Fibroblast of peridontal ligament (primary cell): ENCODE measurements at regions not wholly inside any gene's neighbourhood (a gene's known extent, or its start where the extent isn't known, plus 50 kb on each side); places are given as distances from the start of the nearest gene placed in this dataset.

Source experiments
- DNase-seq: peaks from one replicate; pipeline ENCODE4 v3.0.0-alpha.2; 2010; ENCODE audit errors: extremely low read depth

GRCh38 chr7:142409471-142409870, 151.6 kb upstream of the PRSS58 start:
- DNase-seq: no peak

GRCh38 chr7:142408794-142409193, 150.9 kb upstream of the PRSS58 start:
- DNase-seq: no peak

- peak; percentile 55 for DNase-seq
Observed at GRCh38 chr7:142407939-142408570, 150.2 kb upstream of the PRSS58 start.

GRCh38 chr7:142405122-142405765, 147.4 kb upstream of the PRSS58 start:
- DNase-seq: peak; percentile 77

- DNase-seq: no peak
Observed at GRCh38 chr7:142401951-142402350, 144.1 kb upstream of the PRSS58 start.

DNA sequence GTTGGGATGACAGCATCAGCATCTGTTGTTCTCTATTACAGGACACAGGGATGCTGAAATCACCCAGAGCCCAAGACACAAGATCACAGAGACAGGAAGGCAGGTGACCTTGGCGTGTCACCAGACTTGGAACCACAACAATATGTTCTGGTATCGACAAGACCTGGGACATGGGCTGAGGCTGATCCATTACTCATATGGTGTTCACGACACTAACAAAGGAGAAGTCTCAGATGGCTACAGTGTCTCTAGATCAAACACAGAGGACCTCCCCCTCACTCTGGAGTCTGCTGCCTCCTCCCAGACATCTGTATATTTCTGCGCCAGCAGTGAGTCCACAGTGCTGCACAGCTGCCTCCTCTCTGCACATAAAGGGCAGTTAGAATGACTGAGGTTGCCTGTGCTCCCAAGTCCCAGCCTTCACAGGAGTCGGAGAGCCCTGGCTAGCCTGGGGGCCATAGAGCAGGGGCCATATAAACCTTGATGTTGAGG, 142.2 kb upstream of the PRSS58 start:
- no peak for DNase-seq

DNA sequence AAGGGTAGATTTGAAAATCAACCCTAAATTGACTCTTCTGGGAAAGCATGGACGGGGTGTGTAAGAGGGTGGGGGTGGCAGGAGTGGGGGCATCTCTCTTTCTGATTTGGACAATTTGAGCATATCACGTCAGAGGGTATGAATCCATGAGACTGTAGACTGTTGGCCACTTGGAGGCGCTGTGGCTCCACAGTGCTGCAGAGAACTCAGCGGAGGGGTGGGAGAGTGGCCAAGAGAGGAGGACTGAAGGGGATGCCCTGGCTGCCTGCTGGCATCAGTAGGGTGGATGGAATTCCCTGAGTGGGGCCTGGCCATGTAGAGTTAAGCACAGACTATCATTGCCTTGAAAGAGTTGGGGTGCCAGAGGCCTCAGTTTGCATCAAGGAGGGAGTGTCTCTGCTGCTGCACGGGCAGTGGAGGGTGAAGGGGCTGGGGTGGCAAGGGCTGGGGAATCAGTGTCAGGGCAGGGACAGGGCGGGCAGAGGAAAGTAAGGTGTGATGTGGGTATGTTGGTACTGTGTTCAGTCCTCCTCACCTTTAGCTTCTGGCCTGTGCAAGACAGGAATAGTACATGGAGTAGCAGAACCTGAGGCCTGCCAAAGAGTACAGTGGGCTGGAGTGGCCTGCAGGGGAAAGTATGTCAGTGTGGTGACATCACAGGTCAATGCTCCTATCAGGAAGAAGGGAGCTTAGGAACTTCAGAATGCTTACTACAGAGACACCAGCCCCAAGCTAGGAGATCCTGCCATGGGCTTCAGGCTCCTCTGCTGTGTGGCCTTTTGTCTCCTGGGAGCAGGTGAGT, 133.5 kb upstream of the PRSS58 start:
- peak; percentile 35 for DNase-seq

DNA sequence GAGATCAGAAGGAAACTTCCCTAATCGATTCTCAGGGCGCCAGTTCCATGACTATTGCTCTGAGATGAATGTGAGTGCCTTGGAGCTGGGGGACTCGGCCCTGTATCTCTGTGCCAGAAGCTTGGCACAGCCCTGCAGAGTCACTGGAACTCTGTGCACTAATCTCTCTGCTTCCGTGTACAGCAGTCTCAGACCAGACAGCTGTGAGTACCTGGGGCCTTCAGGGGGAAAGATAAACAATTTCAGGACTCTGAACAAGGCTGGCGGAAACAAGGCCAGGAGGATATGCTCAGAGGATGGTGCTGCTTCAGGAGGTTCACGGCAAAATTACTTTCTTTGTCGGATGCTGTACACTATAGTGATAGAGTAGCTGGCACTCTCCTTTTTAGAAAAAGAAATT, 131.7 kb upstream of the PRSS58 start:
- DNase-seq: no peak

DNA sequence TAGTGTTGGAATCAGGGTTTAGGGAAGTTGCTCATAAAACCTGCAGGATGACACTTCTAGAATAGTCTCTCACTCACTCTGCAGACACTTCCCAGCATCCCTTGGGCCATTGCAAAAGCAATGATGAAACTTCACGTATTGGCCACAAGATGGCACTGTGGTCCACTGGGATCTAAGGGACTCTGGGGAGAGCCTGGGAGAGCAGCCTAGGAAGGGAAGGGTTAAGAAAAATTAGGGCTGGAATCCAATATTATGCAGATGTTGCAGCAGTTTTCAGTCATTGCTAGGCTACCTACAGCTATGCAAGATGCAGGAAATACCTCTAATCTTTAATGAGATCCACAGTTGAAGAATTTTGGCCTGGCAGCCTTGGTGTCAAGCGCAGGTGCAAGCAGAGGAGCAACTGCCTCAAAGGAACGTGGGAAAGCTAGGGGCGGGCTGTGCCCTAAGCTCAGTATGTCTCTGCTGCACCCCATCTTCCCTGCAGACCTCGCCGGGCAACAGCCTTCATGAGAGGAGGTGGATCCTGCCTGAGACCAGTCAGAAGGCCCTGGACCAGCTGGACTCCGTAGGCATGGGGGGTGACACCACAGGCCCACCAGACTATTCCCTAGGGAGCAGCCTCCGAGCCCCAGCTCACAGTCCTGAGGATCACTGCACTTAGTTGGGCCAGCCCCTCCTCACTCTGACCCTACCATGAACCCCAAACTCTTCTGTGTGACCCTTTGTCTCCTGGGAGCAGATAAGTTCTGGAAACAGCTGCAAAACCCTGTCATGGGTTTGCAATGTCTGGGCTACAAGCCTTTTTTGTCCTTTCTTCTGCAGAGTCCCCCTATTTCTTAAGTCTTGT, 127.9 kb upstream of the PRSS58 start:
- peak; percentile 79 for DNase-seq

DNA sequence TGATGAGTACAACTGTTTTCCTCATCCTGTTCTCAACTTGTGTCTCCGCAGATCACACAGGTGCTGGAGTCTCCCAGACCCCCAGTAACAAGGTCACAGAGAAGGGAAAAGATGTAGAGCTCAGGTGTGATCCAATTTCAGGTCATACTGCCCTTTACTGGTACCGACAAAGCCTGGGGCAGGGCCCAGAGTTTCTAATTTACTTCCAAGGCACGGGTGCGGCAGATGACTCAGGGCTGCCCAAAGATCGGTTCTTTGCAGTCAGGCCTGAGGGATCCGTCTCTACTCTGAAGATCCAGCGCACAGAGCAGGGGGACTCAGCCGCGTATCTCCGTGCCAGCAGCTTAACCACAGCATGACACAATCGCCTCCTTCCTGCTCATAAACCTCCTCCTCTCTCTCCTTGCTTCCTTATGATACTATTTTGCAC, 126.7 kb upstream of the PRSS58 start:
- DNase-seq: peak; percentile 77

DNA sequence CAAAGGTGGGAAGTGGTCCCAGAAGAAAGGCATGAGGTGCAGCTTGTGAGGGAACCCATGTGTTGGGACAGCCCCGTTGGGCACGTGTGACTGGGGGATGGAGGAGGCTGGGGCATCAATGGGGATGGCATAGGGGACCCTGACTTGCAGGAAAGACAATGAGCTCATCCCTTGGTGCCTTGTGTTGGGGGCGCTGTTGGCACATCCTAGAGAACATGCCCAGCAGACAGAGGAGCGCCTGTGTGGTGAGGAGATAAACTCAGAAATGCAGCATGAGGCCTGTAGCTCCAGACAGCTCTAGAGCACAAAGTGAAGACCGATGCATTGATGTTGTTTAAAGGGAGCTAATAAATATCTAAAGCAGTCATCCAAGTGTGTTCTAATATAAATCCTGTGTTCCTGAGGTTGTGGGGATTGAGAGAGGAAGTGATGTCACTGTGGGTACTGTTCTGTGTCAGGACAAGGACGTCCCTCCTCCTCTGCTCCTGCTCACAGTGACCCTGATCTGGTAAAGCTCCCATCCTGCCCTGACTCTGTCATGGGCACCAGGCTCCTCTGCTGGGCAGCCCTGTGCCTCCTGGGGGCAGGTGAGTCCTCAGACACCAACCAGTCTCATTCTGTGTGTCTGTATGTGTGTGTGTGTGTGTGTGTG, 126.1 kb upstream of the PRSS58 start:
- DNase-seq: no peak

- DNase-seq: no peak
Observed at GRCh38 chr7:142381727-142382390, 124.0 kb upstream of the PRSS58 start.

- DNase-seq: no peak
Observed at GRCh38 chr7:142380069-142380468, 122.2 kb upstream of the PRSS58 start.

DNA sequence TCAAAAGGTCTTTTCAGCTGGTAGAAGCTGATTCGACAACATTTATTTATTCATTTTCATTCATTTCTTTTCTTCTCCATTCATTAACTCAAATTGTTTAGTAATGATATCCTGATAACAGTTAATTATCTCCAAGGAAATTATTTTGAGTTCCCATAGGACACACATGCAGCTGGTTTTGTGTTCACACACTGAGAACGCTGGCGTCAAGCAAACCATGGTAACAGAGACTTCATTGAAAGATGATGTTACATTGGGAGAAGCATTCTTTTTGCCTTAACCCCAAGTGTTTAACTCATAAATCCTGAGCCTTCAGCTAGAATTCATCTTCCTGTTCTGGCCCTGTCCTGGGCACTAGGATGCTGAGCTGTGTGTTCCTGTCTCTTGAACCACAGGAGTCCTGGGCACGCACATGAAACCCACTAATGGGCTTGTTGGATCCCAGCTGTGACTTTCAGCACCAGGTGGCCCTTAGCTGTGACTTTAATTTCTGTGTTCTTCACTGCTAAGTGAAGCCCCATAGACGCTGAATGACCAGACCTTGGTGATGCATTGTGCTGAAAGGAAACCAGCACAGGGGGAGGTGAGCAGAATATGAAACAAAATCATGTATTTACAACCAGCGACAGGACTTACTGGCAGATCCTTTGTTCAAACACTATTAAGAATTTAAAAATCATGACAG, 121.5 kb upstream of the PRSS58 start:
- DNase-seq: no peak

- DNase-seq: no peak
Observed at GRCh38 chr7:142377567-142377966, 119.7 kb upstream of the PRSS58 start.

GRCh38 chr7:142376356-142376997, 118.6 kb upstream of the PRSS58 start:
- DNase-seq: no peak

DNA sequence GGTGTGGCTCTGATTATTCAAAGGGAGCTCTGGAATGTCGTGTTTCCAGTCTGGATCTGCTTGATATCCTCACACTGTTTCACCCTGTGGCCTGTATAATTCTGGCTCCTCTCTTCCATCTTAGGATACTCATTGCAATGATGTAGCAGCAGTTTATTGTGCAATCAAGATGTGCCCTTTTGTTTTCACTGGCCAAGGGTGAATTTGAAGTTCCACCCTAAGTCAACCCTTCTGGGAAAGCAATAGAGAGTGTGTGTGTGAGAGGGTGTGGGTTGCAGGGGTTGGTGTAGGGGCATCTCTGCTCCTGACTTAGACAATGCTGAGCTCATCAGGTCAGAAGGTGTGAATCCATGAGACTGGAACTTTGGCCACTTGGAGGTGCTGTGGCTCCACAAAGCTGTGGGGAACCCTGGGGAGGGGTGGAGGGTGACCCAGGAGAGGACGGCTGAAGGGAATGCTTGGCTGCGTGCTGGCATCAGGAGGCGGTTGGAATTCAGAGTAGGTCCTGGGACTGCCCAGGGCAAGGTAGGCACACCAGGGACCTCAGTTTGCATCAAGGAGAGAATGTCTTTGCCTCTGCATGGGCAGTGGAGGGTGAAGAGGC, 118.0 kb upstream of the PRSS58 start:
- DNase-seq: peak; percentile 40

GRCh38 chr7:142372727-142373126, 114.9 kb upstream of the PRSS58 start:
- no peak for DNase-seq
